ENCODE measurements at regions not wholly inside any gene's neighbourhood (a gene's known extent, or its start where the extent isn't known, plus 50 kb on each side); places are given as distances from the start of the nearest gene placed in this dataset.

DNA sequence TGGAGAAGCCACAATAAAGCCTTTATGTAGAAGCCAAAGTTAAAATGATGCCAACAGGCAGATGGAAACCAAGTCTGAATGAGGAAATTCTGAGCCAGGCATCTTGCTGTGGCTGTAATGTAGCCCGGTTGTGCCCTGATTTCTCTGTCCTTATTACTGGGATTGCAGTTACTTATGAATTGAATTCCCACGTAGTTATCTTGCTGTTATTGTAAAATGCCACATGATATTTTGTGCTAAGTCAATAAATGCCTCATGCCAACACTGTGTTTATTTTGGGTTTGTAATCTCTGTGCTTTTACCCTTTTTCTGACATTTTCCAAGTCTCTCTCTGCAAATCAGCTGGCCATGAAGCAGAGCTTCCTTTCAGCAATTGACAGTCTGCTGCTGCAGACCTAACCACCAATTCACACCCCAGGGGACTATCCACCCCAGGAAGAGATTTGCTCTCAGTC, 486.1 kb upstream of the GOLIM4 start:
- Histone ChIP-seq H3F3A (ENCODE audit: insufficient read depth, low read length, poor library complexity, severe bottlenecking) (no peaks in the 10 kb centered on the region), H2AFZ (ENCODE audit: low read depth, low read length) (no peak overlapping the region), H3K27ac (ENCODE audit: low read length) (peak overlapping the region; percentile 6), H3K9ac (ENCODE audit: low read length) (no peak overlapping the region), H3K27me3 (ENCODE audit: insufficient read depth, low read depth, low read length) (no peaks in the 10 kb centered on the region), H3K4me3 (ENCODE audit: low read length) (no peak overlapping the region), H3K4me2 (ENCODE audit: low read length) (no peak overlapping the region), H3K36me3 (ENCODE audit: insufficient read depth, low read length) (no peaks in the 10 kb centered on the region), H3K9me2 (ENCODE audit: insufficient read depth, low read length) (no peaks in the 10 kb centered on the region), H4K20me1 (ENCODE audit: insufficient read depth) (no peaks in the 10 kb centered on the region), H3K79me2 (replicated peaks; ENCODE audit: insufficient read depth, low read length) (no peaks in the 10 kb centered on the region), H3K9me3 (ENCODE audit: low read length) (no peaks in the 10 kb centered on the region)
- TF ChIP-seq SMC3 (conservative IDR thresholded peaks at IDR 0.05; ENCODE audit: poor library complexity) (no peak), TAF1 (IDR thresholded peaks at IDR 0.05; ENCODE audit: low read depth) (no peak), MXI1 (conservative IDR thresholded peaks at IDR 0.05; ENCODE audit: poor library complexity, severe bottlenecking) (no peak), EP300 (conservative IDR thresholded peaks at IDR 0.05; ENCODE audit: poor library complexity, severe bottlenecking) (no peak), POLR2AphosphoS5 (IDR thresholded peaks at IDR 0.05) (peak; percentile 21), RAD21 (conservative IDR thresholded peaks at IDR 0.05) (no peak)
- TF ChIP-seq, protein P1, sequence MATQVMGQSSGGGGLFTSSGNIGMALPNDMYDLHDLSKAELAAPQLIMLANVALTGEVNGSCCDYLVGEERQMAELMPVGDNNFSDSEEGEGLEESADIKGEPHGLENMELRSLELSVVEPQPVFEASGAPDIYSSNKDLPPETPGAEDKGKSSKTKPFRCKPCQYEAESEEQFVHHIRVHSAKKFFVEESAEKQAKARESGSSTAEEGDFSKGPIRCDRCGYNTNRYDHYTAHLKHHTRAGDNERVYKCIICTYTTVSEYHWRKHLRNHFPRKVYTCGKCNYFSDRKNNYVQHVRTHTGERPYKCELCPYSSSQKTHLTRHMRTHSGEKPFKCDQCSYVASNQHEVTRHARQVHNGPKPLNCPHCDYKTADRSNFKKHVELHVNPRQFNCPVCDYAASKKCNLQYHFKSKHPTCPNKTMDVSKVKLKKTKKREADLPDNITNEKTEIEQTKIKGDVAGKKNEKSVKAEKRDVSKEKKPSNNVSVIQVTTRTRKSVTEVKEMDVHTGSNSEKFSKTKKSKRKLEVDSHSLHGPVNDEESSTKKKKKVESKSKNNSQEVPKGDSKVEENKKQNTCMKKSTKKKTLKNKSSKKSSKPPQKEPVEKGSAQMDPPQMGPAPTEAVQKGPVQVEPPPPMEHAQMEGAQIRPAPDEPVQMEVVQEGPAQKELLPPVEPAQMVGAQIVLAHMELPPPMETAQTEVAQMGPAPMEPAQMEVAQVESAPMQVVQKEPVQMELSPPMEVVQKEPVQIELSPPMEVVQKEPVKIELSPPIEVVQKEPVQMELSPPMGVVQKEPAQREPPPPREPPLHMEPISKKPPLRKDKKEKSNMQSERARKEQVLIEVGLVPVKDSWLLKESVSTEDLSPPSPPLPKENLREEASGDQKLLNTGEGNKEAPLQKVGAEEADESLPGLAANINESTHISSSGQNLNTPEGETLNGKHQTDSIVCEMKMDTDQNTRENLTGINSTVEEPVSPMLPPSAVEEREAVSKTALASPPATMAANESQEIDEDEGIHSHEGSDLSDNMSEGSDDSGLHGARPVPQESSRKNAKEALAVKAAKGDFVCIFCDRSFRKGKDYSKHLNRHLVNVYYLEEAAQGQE (IDR thresholded peaks at IDR 0.05; ENCODE audit: borderline replicate concordance): no peak

DNA sequence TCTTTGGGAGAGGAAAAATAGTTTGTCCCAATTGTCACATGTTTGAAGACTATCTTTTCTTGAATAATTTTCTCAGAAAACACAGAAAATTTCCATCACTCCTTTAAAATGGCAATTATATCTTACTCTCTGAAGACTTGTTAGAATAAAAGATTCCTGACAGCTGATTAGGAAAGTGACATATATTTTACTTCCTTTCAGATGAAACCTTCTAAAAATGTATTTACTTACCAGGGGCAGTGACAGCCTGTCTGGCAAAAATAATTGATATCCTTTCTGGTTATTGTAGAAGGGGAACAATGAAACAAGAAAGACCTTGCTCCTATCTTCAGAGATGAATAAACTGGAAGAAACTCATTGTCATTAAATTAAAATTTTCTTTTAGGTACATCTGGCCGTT, 483.3 kb upstream of the GOLIM4 start:
- H3K4me2 ChIP-seq (ENCODE audit: low read length): no peak overlapping the region
- peak overlapping the region; percentile 39 for H3K27ac ChIP-seq (ENCODE audit: low read length)

More for the DNA sequence above, 483.3 kb upstream of the GOLIM4 start:
- Histone ChIP-seq H3K9ac (ENCODE audit: low read length) (no peak overlapping the region), H3K27me3 (ENCODE audit: insufficient read depth, low read depth, low read length) (no peaks in the 10 kb centered on the region), H3K9me2 (ENCODE audit: insufficient read depth, low read length) (no peaks in the 10 kb centered on the region), H3K4me3 (ENCODE audit: low read length) (no peak overlapping the region), H3F3A (ENCODE audit: insufficient read depth, low read length, poor library complexity, severe bottlenecking) (no peaks in the 10 kb centered on the region), H2AFZ (ENCODE audit: low read depth, low read length) (no peak overlapping the region), H3K79me2 (replicated peaks; ENCODE audit: insufficient read depth, low read length) (no peaks in the 10 kb centered on the region), H3K9me3 (ENCODE audit: low read length) (no peaks in the 10 kb centered on the region), H4K20me1 (ENCODE audit: insufficient read depth) (no peaks in the 10 kb centered on the region), H3K36me3 (ENCODE audit: insufficient read depth, low read length) (no peaks in the 10 kb centered on the region)
- TF ChIP-seq EP300 (conservative IDR thresholded peaks at IDR 0.05; ENCODE audit: poor library complexity, severe bottlenecking): peak; percentile 90
- TF ChIP-seq SMC3 (conservative IDR thresholded peaks at IDR 0.05; ENCODE audit: poor library complexity): no peak
- TF ChIP-seq RAD21 (conservative IDR thresholded peaks at IDR 0.05): no peak
- TF ChIP-seq, protein P1 (IDR thresholded peaks at IDR 0.05; ENCODE audit: borderline replicate concordance): peak; percentile 99
- no peak for TF ChIP-seq MXI1 (conservative IDR thresholded peaks at IDR 0.05; ENCODE audit: poor library complexity, severe bottlenecking)
- TF ChIP-seq TAF1 (IDR thresholded peaks at IDR 0.05; ENCODE audit: low read depth): no peak
- TF ChIP-seq POLR2AphosphoS5 (IDR thresholded peaks at IDR 0.05): peak; percentile 57
- TF ChIP-seq EZH2 (IDR thresholded peaks at IDR 0.05; ENCODE audit: borderline replicate concordance, insufficient read depth, low read length, poor library complexity, severe bottlenecking): no peak
